ENCODE measurements at regions not wholly inside any gene's neighbourhood (a gene's known extent, or its start where the extent isn't known, plus 50 kb on each side); places are given as distances from the start of the nearest gene placed in this dataset.
"Not testable (repeated sequence)": the region's sequence is repeated elsewhere in the genome, so short reads cannot be mapped to it uniquely, and the experiment has no call there.

DNA sequence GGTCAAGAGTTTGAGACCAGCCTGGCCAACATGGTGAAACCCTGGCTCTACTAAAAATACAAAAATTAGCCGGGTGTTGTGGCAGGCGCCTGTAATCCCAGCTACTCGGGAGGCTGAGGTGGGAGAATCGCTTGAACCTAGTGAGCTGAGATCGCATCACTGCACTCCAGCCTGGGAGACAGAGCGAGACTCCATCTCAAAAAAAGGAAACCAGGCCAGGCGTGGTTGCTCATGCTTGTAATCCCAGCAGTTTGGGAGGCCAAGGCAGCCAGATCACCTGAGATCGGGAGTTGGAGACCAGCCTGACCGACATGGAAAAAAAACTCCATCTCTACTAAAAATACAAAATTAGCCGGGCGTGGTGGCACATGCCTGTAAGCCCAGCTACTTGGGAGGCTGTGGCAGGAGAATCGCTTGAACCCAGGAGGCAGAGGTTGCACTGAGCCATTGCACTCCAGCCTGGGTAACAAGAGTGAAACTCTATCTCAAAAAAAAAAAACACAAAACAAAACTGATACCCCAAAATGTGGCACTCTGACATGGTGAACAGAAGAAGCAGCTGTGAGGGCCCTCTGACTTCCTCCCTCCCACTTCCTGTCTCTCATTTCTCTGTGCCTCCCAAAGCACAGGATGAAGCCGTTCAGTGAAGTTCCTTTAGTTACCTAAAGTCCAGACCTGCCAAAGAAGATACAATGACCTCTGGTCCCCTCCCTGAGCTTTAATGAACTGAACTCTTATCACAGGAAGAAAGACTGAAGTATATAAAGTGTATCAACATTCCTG is 93.2 kb upstream of the GRIN2A start:
- DNase-seq, result not testable (repeated sequence)

DNA sequence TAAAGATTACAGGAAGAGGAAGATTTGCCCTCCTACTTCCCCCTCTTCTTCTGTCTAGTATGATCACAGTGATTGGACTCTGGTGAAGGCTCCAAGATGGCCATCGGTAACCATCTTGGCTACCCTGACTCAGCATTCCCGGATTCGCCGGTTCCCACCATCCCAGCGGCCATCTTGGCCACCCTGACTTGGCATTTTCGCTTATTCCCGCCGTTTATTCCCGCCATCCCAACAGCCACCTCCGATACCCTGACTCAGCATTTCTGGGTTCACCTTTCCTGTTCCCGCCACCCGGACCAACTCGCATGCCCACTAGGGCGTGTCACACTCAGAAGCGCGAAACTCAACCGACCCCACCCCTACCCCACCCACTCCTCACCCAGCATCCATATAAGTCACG is 95.4 kb upstream of the GRIN2A start:
- DNase-seq, result no peak

DNA sequence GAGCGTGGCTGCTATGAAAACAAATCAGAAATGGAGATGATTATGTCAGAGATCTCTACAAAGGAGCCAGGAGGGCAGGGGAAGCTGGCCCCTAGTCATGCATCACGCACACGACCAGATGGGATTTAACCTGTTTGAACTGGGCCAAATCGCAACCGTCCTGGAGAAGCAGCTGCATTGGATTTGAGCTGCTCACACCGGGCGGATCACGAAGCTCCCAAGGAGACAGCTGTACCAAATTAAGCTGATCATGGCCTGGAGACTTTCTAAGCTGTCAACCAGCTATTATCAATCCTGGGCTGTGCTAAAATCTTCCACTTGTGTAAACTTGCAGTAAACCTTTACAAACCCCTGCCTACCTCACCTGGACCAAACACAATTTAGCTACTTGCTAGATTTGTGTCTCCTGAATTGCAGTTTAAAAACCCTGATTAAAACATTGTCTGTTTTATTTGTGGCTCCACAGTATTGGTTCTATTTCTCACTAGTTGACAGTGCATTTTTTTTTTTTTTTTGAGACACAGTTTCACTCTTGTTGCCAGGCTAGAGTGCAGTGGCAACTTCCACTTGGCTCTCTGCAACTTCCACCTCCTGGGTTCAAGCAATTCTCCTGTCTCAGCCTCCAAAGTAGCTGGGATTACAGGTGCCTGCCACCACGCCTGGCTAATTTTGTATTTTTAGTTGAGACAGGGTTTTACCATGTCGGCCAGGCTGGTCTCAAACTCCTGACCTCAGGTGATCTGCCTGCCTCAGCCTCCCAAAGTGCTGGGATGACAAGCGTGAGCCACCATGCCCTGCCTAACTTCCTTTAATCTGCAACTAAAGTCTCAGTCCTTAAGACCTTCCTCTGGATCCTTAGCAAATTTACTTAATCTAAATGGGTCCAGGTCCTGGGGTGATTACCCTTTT is 98.3 kb upstream of the GRIN2A start:
- DNase-seq, result no peak

DNA sequence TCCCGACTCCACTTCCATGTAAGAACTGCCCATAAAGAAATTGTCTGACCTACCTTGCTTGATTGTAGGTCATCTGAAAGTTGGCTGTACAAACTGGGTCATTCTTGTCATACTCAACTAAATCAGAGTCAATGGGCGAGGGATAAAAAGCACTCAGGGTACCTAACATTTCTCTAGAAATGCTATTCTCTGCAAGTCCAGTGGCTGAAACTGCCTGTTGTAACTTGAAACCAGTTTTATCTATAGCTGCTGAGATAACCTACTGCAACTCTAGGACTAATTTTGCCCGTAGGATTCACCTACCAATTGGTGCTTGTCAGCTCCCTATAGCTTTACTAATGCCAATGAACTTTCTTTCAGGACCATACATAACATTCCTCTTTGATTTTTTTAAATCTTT is 100.1 kb upstream of the GRIN2A start:
- no peak for DNase-seq

DNA sequence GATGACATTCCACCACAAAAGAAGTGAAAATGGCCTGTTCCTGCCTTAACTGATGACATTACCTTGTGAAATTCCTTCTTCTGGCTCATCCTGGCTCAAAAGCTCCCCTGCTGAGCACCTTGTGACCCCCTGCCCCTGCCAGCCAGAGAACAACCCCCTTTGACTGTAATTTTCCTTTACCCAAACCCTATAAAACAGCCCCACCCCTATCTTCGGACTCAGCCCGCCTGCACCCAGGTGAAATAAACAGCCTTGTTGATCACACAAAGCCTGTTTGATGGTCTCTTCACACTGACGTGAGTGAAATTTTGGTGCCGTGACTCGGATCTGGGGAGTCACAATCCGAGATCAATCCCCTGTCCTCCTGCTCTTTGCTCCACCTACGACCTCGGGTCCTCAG is 101.0 kb upstream of the GRIN2A start:
- DNase-seq, result not testable (repeated sequence)

DNA sequence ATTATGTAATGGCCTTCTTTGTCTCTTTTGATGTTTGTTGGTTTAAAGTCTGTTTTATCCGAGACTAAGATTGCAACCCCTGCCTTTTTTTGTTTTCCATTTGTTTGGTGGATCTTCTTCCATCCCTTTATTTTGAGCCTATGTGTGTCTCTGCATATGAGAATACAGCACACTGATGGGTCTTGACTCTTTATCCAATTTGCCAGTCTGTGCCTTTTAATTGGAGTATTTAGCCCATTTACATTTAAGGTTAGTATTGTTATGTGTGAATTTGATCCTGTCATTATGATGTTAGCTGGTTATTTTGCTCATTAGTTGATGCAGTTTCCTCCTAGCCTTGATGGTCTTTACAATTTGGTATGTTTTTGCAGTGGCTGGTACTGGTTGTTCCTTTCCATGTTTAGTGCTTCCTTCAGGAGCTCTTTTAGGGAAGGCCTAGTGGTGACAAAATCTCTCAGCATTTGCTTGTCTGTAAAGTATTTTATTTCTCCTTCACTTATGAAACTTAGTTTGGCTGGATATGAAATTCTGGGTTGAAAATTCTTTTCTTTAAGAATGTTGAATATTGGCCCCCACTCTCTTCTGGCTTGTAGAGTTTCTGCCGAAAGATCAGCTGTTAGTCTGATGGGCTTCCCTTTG is 95.3 kb upstream of the ATF7IP2 start:
- DNase-seq, result not testable (repeated sequence)

DNA sequence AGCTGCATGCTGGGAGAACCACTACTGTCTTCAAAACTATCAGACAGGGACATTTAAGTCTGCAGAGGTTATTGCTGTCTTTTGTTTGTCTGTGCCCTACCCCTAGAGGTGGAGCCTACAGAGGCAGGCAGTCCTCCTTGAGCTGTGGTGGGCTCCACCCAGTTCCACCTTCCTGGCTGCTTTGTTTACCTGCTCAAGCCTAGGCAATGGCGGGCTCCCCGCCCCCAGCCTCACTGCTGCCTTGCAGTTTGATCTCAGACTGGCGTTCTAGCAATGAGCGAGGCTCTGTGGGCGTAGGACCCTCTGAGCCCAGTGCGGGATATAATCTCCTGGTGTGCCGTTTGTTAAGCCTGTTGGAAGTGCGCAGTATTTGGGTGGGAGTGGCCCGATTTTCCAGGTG is 93.7 kb upstream of the ATF7IP2 start:
- DNase-seq, result not testable (repeated sequence)

DNA sequence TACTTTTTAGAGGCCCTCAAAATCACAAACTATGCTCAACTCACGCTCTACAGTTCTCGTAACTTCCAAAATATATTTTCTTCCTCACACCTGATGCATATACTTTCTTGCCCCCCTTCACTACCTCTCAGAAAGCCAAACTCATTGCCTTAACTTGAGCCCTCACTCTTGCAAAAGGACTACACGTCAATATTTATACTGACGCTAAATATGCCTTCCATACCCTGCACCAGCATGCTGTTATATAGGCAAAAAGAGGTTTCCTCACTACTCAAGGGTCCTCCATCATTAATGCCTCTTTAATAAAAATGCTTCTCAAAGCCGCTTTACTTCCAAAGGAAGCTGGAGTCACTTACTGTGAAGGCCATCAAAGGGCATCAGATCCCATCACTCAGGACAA is 92.9 kb upstream of the ATF7IP2 start:
- DNase-seq, result not testable (repeated sequence)

DNA sequence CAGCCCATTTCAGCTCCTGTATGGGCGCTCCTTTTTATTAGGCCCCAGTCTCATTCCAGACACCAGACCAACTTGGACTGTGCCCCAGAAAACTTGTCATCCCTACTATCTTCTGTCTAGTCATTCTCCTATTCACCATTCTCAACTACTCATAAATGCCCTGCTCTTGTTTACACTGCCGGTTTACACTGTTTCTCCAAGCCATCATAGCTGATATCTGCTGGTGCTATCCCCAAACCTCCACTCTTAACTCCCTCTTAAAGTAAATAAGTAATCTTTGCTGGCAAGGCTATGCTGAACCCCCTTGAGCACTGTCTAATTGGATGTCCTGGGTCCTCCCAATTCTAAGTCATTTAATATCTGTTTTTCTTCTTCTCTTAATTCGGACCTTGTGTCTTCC is 91.7 kb upstream of the ATF7IP2 start:
- DNase-seq, result not testable (repeated sequence)

DNA sequence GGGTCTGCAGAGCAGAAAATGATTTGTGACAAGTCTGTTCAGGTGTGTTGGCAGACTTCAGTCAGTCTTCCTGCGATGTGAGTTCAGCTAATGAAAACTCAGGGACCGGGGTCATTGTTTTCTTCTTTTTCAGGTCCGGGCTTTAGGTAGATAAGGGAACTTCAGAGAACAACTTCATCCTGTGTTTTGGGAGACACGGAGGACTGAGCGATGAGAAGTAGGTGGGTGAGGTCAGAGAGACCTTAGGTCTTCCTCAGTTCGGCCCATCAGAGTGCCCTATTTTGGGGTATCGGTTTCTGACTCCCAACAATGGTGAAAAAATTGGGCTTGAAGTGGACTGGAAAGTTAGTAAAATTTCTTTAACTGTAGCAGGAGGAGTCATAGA is 88.9 kb upstream of the ATF7IP2 start:
- no peak for DNase-seq

DNA sequence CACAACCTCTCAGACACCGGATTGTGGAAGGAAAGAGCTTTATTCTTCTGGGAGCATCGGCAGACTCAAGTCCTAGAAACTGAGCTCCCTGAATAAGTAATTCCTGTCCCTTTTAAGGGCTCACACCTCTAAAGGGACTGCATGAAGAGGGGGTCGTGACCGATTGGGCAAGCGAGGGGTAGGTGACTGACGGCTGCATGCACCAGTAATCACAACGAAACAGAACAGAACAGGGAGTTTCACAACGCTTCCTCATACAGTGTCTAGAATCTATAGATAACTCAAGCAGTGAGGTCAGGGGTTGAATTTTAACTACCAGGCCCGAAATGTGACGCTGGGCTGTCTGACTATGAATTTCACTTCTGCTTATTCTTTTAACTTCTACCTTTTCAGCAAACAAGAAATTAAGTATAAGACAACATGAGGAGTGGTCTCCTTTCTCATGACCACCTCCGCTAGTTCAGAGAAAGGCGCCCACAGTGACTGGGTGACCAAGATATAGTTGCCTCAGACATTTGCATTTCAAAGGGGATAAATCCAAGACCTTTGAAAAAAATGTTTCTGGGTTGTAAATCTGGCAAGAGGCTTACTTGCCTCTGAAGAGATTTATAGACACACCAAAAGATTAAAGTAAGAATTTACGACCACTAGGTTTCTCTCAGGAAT is 88.4 kb upstream of the ATF7IP2 start:
- DNase-seq, result no peak

DNA sequence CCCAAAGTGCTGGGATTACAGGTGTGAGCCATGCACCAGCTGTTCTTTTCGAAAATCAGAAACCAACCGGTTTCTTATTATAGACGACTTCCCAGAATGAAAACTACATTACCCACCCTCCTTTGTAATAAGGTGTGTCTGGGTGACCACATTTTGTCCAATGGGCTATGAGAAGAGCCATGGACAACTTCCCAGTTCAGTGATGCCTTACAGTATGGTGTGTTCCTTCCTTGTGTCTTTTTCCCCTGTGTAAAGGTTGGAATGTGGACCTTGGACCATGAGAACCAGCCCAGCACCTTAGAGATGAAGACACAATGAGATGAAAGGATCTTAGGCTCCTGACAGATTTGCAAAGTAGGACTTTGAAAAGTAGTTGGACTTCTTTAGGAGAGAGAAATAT is 85.0 kb upstream of the ATF7IP2 start:
- DNase-seq, result no peak

DNA sequence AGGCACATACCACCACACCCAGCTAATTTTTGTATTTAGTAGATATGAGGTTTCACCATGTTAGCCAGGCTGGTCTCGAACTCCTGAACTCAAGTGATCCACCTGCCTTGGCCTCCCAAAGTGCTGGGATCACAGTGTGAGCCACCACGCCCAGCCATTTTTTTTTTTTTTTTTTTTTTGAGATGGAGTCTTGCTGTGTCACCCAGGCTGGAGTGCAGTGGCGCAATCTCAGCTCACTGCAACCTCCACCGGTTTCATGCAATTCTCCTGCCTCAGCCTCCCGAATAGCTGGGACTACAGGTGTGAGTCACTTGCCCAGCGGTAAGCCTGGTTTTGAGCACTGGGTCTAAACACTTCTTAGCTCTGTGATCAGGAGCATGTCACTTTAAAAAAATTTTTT is 84.3 kb upstream of the ATF7IP2 start:
- not testable (repeated sequence) for DNase-seq

DNA sequence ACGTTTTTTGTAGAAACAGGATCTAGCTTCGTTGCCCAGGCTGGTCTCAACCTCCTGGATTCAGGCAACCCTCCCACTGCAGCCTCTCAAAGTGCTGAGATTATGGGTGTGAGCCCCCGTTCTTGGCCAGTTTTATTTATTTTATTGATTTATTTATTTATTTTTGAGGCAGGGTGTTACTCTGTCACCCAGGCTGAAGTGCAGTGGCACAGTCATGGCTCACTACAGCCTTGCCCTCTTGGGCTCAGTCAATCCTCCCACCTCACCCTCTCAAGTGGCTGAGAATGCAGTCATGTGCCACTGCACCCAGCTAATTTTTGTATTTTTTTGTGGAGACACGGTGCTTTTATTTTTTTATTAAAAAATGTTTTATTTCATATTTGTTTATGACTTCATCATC is 79.9 kb upstream of the ATF7IP2 start:
- DNase-seq, result no peak

DNA sequence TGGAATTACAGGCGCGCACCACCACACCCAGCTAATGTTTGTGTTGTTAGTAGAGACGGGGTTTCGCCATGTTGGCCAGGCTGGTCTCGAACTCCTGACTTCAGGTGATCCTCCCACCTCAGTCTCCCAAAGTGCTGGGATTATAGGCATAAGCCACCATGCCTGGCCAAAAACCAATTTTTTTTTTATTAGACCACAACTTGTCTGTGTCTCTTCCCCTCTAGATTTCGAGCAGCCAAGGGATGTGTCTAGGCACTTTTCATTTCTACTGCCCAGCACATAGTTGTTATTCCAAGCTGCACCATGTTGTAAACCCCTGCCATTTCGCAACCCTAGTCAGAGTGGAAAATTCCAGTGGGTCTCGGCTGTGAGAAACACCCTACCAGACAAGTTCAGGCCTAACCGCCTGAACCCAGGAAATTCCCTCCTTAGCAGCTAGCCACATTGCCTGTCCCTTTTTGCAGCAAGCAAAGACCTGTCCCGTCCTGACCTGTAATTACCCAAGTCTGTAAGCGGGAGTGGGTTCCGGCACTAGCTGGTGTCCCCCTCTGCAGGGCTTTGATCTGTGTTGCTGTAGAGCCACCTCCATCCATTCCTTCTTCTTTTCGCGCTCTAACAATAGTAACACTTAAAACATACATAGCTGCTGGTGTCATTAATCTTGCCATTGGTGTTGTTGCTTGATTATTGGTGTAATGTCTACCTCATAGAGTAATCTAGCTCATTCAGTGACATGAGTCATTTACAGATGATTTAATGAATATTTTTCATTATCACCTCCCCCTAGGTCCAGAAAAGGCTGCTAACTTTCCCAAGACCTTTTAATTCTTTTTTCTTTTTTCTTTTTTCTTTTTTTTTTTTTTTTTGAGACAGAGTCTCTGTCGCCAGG is 77.3 kb upstream of the ATF7IP2 start:
- DNase-seq, result no peak

DNA sequence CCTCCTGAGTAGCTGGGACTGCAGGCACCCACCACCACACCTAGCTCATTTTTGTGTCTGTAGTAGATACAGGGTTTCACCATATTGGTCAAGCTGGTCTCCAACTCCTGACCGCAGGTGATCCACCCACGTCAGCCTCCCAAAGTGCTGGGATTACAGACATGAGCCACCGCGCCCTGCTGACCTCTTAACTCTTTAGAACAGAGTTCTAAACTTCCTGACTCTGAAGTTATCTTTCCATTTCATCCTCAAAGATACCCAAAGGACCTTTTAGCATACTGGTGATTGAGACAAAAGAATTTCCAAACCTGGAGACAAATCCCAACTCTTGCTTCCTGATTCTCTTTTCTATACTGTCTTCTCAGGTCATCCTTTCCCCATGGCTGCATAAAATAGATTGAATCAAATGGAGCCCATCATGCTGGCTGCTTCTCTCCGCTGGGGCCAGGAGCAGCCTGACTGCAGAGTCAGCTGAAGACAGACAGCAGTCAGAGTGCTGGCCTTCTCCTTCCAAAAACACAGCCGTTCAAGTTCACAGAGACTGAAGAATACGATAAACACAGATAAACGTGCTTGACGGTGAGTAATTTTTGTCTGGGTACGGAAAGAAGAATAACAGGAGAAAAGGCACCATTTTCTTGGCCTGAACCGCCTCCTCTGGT is 76.5 kb upstream of the ATF7IP2 start:
- no peak for DNase-seq

DNA sequence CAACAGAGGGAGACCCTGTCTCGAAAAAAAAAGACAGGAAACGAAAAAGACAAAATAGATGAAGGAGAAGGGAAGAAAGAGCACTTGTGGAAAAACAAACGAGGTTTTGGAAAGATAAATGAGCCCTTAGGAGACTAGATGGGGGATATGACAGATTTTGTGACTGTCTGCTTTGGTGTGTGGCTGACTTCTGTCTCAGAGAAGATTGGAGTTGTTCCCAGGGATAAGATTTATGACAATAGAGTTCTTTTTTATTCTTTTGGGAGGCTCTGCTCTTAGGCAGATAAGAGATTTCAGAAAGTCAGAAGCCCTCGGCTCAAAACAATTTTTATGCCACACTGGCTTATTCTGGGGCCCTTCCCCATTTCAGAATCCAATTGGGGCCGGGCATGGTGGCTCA is 73.9 kb upstream of the ATF7IP2 start:
- DNase-seq, result no peak

DNA sequence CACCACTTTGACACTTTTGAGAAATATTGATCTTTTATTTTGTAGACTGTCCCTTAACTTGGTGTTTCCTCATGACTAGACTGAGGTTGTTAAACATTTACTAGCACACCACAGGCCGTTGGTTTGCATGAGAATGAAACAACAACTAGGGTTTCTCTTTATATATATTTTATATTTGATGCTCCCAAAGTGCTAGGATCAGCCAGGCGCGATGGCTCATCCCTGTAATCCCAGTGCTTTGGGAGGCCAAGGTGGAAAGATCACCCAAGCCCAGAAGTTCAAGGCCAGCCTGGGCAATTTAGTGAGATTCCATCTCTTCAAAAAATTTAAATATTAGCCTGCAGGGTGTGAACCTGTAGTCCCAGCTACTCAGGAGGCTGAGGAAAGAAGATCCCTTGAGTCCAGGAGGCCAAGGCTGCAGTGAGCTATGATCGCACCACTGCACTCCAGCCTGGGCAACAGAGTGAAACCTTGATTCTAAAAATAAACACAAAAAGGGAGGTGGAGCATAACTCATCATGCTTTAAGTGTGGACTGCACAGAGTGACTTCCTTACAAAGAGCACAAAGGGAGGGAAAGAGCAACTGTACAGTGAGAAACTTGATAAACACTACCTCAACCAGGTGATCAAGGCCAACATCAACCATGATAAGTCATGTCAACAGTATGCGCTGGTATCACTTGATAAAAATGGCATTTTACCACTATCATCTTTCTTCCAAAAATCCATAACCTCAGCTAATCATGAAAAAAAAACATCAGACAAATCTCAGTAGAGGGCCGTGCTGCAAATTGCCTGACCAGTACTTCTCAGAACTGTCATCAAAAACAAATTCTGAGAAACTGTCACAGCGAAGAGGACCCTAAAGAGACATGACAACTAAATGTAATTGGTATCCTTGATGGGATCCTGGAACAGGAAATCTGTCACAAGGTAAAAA is 72.8 kb upstream of the ATF7IP2 start:
- DNase-seq, result no peak

DNA sequence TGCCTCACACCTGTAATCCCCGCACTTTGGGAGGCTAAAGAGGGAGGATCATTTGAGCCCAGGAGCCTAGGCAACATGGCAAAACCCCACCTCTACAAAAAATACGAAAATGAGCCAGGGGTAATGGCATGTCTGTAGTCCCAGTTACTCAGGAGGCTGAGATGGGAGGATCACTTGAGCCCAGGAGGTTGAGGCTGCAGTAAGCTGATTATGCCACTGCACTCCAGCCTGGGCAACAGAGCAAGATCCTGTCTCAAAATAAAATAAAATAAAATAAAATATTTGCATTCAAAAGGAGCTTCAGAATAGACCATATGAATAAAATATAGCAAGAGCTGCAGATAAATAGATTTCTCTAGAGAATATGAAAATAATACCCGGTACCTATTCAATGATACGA is 71.5 kb upstream of the ATF7IP2 start:
- no peak for DNase-seq

DNA sequence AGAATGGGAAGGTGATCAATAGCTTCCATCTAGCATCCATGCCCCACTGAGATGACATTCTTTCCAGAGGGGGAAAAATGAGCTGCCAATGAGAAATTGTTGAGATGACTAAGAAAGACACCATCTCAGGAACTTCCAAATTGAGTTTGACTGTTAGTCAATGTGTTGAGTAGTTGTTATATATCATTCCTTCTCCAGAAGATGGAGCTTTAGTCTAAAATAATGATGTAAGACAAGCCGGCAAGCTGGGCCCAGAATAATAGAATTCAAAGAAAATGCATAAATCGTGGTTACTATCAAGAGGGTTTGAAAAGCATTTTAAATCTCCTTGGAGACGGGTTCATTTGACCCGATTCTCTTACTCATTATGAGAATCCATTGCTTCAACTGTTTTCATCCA is 71.0 kb upstream of the ATF7IP2 start:
- DNase-seq, result no peak
